ENCODE measurements at regions not wholly inside any gene's neighbourhood (a gene's known extent, or its start where the extent isn't known, plus 50 kb on each side); places are given as distances from the start of the nearest gene placed in this dataset.

DNA sequence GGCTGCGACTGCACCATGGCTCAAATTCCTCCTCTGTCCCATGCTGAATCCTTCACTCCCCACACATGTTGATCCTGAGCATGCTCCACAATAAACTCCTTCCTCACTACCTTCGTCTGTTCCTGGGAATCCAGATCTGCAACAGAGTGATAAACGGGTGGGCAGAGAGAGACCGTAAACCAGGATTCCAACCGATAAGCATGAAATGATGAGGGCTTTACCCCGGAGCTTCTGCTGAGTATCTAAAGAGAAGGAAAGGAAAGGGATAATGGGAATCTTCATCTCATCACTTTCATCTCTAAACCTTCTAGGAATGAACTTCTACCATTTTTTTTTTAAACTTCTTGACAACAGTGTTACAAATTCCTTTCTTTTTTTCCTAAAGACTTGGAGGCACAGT lies 329.3 kb upstream of the TNP1 start:
- no peak for FAIRE-seq
- intact Hi-C loops (cut with micrococcal nuclease; ENCODE audit: unreplicated experiment) (no loop called here), in situ Hi-C loops (cut with HindIII; ENCODE audit: extremely low pct_ligation_motif_present, low pct_unique_long_range_greater_than_20kb) (no loop called here)
- Histone ChIP-seq H3K27me3 (ENCODE audit: control insufficient read depth in 1 of 2, insufficient read depth in 2 of 2, low read length in 2 of 2) (no peaks in the 10 kb centered on the region; a peak in 1 of 5 replicates), H2AFZ (ENCODE audit: low read length) (no peak overlapping the region), H3K4me2 (ENCODE audit: low read depth, low read length) (no peak overlapping the region), H3K27ac (ENCODE audit: extremely low read length, insufficient read depth, low read length) (no peak overlapping the region), H3K9me3 (ENCODE audit: low read length) (no peaks in the 10 kb centered on the region), H4K20me1 (ENCODE audit: insufficient read depth, low read length) (no peaks in the 10 kb centered on the region), H3K4me3 (replicated peaks in 1 of 3; ENCODE audit: insufficient read depth in 1 of 3, low read depth in 2 of 3, low read length in 3 of 3) (no peak overlapping the region), H3K4me1 (ENCODE audit: insufficient read depth, low read length) (no peaks in the 10 kb centered on the region), H3K36me3 (replicated peaks in 1 of 2; ENCODE audit: control insufficient read depth in 1 of 2, insufficient read depth in 2 of 2, low read length in 2 of 2) (no peaks in the 10 kb centered on the region), H3K9ac (ENCODE audit: insufficient read depth, low read depth, low read length) (no peak overlapping the region), H3K79me2 (ENCODE audit: insufficient read depth, low read length) (no peaks in the 10 kb centered on the region)
- CTCF ChIA-PET (ENCODE audit: low intra/inter-chr PET ratio, low total read pairs), result no interaction called here
- no peak for ATAC-seq
- POLR2A ChIA-PET, result no interaction called here
- BruUV-seq (replicated peaks), result no TSS peak
- no peak for DNase-seq (ENCODE audit: low spot score)
- WGBS (ENCODE audit: low lambda C conversion rate), result 23% methylated on average over 6 of the region's 6 CpGs
- TF ChIP-seq, protein P1, sequence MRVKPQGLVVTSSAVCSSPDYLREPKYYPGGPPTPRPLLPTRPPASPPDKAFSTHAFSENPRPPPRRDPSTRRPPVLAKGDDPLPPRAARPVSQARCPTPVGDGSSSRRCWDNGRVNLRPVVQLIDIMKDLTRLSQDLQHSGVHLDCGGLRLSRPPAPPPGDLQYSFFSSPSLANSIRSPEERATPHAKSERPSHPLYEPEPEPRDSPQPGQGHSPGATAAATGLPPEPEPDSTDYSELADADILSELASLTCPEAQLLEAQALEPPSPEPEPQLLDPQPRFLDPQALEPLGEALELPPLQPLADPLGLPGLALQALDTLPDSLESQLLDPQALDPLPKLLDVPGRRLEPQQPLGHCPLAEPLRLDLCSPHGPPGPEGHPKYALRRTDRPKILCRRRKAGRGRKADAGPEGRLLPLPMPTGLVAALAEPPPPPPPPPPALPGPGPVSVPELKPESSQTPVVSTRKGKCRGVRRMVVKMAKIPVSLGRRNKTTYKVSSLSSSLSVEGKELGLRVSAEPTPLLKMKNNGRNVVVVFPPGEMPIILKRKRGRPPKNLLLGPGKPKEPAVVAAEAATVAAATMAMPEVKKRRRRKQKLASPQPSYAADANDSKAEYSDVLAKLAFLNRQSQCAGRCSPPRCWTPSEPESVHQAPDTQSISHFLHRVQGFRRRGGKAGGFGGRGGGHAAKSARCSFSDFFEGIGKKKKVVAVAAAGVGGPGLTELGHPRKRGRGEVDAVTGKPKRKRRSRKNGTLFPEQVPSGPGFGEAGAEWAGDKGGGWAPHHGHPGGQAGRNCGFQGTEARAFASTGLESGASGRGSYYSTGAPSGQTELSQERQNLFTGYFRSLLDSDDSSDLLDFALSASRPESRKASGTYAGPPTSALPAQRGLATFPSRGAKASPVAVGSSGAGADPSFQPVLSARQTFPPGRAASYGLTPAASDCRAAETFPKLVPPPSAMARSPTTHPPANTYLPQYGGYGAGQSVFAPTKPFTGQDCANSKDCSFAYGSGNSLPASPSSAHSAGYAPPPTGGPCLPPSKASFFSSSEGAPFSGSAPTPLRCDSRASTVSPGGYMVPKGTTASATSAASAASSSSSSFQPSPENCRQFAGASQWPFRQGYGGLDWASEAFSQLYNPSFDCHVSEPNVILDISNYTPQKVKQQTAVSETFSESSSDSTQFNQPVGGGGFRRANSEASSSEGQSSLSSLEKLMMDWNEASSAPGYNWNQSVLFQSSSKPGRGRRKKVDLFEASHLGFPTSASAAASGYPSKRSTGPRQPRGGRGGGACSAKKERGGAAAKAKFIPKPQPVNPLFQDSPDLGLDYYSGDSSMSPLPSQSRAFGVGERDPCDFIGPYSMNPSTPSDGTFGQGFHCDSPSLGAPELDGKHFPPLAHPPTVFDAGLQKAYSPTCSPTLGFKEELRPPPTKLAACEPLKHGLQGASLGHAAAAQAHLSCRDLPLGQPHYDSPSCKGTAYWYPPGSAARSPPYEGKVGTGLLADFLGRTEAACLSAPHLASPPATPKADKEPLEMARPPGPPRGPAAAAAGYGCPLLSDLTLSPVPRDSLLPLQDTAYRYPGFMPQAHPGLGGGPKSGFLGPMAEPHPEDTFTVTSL (CRISPR knock-in tag; IDR thresholded peaks at IDR 0.05; ENCODE audit: borderline replicate concordance), result no peak
- TF ChIP-seq ZNF253 (CRISPR knock-in tag; IDR thresholded peaks at IDR 0.05; ENCODE audit: borderline replicate concordance) (no peak), ZNF839 (CRISPR knock-in tag; IDR thresholded peaks at IDR 0.05; ENCODE audit: borderline replicate concordance) (no peak), ZFY (CRISPR knock-in tag; IDR thresholded peaks at IDR 0.05) (no peak)
- TF ChIP-seq, protein P2, sequence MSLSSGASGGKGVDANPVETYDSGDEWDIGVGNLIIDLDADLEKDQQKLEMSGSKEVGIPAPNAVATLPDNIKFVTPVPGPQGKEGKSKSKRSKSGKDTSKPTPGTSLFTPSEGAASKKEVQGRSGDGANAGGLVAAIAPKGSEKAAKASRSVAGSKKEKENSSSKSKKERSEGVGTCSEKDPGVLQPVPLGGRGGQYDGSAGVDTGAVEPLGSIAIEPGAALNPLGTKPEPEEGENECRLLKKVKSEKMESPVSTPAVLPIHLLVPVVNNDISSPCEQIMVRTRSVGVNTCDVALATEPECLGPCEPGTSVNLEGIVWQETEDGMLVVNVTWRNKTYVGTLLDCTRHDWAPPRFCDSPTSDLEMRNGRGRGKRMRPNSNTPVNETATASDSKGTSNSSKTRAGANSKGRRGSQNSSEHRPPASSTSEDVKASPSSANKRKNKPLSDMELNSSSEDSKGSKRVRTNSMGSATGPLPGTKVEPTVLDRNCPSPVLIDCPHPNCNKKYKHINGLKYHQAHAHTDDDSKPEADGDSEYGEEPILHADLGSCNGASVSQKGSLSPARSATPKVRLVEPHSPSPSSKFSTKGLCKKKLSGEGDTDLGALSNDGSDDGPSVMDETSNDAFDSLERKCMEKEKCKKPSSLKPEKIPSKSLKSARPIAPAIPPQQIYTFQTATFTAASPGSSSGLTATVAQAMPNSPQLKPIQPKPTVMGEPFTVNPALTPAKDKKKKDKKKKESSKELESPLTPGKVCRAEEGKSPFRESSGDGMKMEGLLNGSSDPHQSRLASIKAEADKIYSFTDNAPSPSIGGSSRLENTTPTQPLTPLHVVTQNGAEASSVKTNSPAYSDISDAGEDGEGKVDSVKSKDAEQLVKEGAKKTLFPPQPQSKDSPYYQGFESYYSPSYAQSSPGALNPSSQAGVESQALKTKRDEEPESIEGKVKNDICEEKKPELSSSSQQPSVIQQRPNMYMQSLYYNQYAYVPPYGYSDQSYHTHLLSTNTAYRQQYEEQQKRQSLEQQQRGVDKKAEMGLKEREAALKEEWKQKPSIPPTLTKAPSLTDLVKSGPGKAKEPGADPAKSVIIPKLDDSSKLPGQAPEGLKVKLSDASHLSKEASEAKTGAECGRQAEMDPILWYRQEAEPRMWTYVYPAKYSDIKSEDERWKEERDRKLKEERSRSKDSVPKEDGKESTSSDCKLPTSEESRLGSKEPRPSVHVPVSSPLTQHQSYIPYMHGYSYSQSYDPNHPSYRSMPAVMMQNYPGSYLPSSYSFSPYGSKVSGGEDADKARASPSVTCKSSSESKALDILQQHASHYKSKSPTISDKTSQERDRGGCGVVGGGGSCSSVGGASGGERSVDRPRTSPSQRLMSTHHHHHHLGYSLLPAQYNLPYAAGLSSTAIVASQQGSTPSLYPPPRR (CRISPR knock-in tag; IDR thresholded peaks at IDR 0.05; ENCODE audit: borderline replicate concordance), result no peak
